GM12878 (cell line): ENCODE measurements at regions not wholly inside any gene's neighbourhood (a gene's known extent, or its start where the extent isn't known, plus 50 kb on each side); places are given as distances from the start of the nearest gene placed in this dataset.

Source experiments
- ATAC-seq: fragments of 200-7000 bp; cut with Tn5 transposase; 3 replicates; pipeline ENCODE4 v1.9.1; 2020; ENCODE audit warnings: mild to moderate bottlenecking, moderate library complexity
- BruUV-seq: library from RNA; stranded (reverse); fragments of 400-500 nt; replicated peaks from 2 replicates; lab custom pipeline; 2021; lab: Mats Ljungman, UMichigan
- CTCF ChIA-PET: fragments of 300-600 bp; sonication (Branson Sonifier 250); formaldehyde crosslinking; extraction: SDS; loops from one replicate; lab custom pipeline; 2021; ENCODE audit warnings: inconsistent platforms; lab: Yijun Ruan, JAX
- POLR2A ChIA-PET: fragments of 350-600 bp; formaldehyde crosslinking; extraction: SDS; loops from one replicate; lab custom pipeline; 2021; ENCODE audit warnings: inconsistent platforms; lab: Charles Lee
- RAD21 ChIA-PET: fragments of 300-600 bp; sonication (Branson Sonifier 250); formaldehyde crosslinking; loops from one replicate; lab custom pipeline; 2023; ENCODE audit warnings: antibody characterized with exemption; ENCODE audit not compliant: unreplicated experiment; lab: Charles Lee
- SMC1A ChIA-PET: fragments of 300-600 bp; sonication (Branson Sonifier 250); formaldehyde crosslinking; loops from one replicate; lab custom pipeline; 2023; ENCODE audit not compliant: unreplicated experiment, uncharacterized antibody; lab: Charles Lee
- DNase-seq: peaks from one replicate; pipeline ENCODE4 v3.0.0-alpha.2; 2011; ENCODE audit warnings: low read depth, low spot score
- FAIRE-seq: peaks from 3 replicates; lab custom pipeline; 2011; peaks lifted over from hg19 to GRCh38; lab: Jason Lieb, UNC
- H2AFZ ChIP-seq: 2 replicates; pipeline ENCODE4 v1.6.0; 2011; ENCODE audit warnings: low read depth, low read length, control low read depth; ENCODE audit not compliant: control insufficient read depth
- H3K27ac ChIP-seq: 2 replicates; pipeline ENCODE4 v1.5.1; 2011; ENCODE audit warnings: control low read depth; ENCODE audit not compliant: control insufficient read depth, insufficient read depth
- H3K27me3 ChIP-seq, 2 experiments: replicated peaks in 1 of 2; 2 replicates each; pipeline versions ENCODE4 v1.6.0 to v1.6.1; 2011; ENCODE audit warnings: low read length in 1 of 2; ENCODE audit not compliant: control insufficient read depth in 2 of 2, insufficient read depth in 2 of 2
- H3K36me3 ChIP-seq, 2 experiments: 2 replicates each; pipeline ENCODE4 v1.5.1; 2011; ENCODE audit warnings: low read length in 1 of 2; ENCODE audit not compliant: control insufficient read depth in 2 of 2, insufficient read depth in 2 of 2
- H3K4me1 ChIP-seq: 2 replicates; pipeline ENCODE4 v1.6.1; 2011; ENCODE audit warnings: mild to moderate bottlenecking, low read length, moderate library complexity, mixed read lengths; ENCODE audit not compliant: control insufficient read depth, insufficient read depth
- H3K4me2 ChIP-seq: 2 replicates; pipeline ENCODE4 v1.6.0; 2011; ENCODE audit warnings: control low read depth; ENCODE audit not compliant: control insufficient read depth, insufficient read depth
- H3K4me3 ChIP-seq: fragments of 200-600 bp; sonication (generic); 2 replicates; pipeline ENCODE4 v1.5.1; 2016
- H3K79me2 ChIP-seq: 2 replicates; pipeline ENCODE4 v1.6.0; 2011; ENCODE audit warnings: low read length; ENCODE audit not compliant: control insufficient read depth, insufficient read depth
- H3K9ac ChIP-seq: 2 replicates; pipeline ENCODE4 v1.8.0; 2011; ENCODE audit warnings: low read length, control low read depth, mixed read lengths; ENCODE audit not compliant: control insufficient read depth, insufficient read depth
- H3K9me3 ChIP-seq: replicated peaks from 3 replicates; pipeline ENCODE4 v1.5.1; 2011; ENCODE audit warnings: mild to moderate bottlenecking, low read length; ENCODE audit not compliant: control insufficient read depth, insufficient read depth
- H4K20me1 ChIP-seq: 2 replicates; pipeline ENCODE4 v1.6.0; 2011; ENCODE audit not compliant: control insufficient read depth, insufficient read depth
- ATF7 ChIP-seq: fragments of 450-650 bp; IDR thresholded peaks from 2 replicates; pipeline ENCODE4 v1.6.1; 2016; ENCODE audit warnings: low read depth, mild to moderate bottlenecking
- DPF2 ChIP-seq: fragments of 450-650 bp; IDR thresholded peaks from 2 replicates; pipeline ENCODE4 v1.6.1; 2017; ENCODE audit warnings: mild to moderate bottlenecking
- ETV6 ChIP-seq, 2 experiments: fragments of 450-650 bp in 1 of 2; IDR thresholded peaks in 1 of 2; conservative IDR thresholded peaks in 1 of 2; 2 replicates each; pipeline ENCODE4 v1.6.1; 2014; ENCODE audit warnings: antibody characterized with exemption in 1 of 2, borderline replicate concordance in 1 of 2, low read depth in 1 of 2, mild to moderate bottlenecking in 1 of 2, moderate library complexity in 1 of 2
- FOXK2 ChIP-seq: fragments of 450-650 bp; IDR thresholded peaks from 2 replicates; pipeline ENCODE4 v1.6.1; 2017; ENCODE audit warnings: mild to moderate bottlenecking, moderate library complexity
- GATAD2B ChIP-seq: fragments of 450-650 bp; conservative IDR thresholded peaks from 2 replicates; pipeline ENCODE4 v1.6.1; 2017; ENCODE audit warnings: low read depth, mild to moderate bottlenecking, moderate library complexity
- HCFC1 ChIP-seq: fragments of 150-350 bp; IDR thresholded peaks from 2 replicates; pipeline ENCODE4 v1.6.1; 2014; ENCODE audit warnings: low read length
- HDAC2 ChIP-seq: fragments of 200-600 bp; sonication (generic); IDR thresholded peaks from 2 replicates; pipeline ENCODE4 v1.6.1; 2017
- IRF4 ChIP-seq: IDR thresholded peaks from 2 replicates; pipeline ENCODE4 v1.6.1; 2011; ENCODE audit warnings: low read depth, low read length
- MYB ChIP-seq: fragments of 150-350 bp; IDR thresholded peaks from 2 replicates; pipeline ENCODE4 v1.6.1; 2014; ENCODE audit warnings: mild to moderate bottlenecking, low read depth, low read length, borderline replicate concordance
- NFYB ChIP-seq: IDR thresholded peaks from 2 replicates; pipeline ENCODE4 v1.6.1; 2011; ENCODE audit warnings: low read depth, mild to moderate bottlenecking, low read length, improper control_type of control experiment, moderate library complexity; ENCODE audit not compliant: insufficient read depth
- RAD21 ChIP-seq: IDR thresholded peaks from 2 replicates; pipeline ENCODE4 v1.6.1; 2011; ENCODE audit warnings: mild to moderate bottlenecking, low read depth, low read length, moderate library complexity; ENCODE audit not compliant: insufficient read depth
- RUNX3 ChIP-seq: IDR thresholded peaks from 2 replicates; pipeline ENCODE4 v1.6.1; 2012; ENCODE audit warnings: low read length, inconsistent platforms
- TARDBP ChIP-seq: IDR thresholded peaks from 2 replicates; pipeline ENCODE4 v1.6.1; 2016; ENCODE audit warnings: borderline replicate concordance
- WGBS: methylation state at CpG from one replicate; pipeline ENCODE4 v1.1.6; 2016; ENCODE audit warnings: low lambda C conversion rate; ENCODE audit not compliant: insufficient replicate concordance, insufficient coverage; ENCODE audit errors: missing lambda C conversion rate; 5-methylcytosine and 5-hydroxymethylcytosine counted together
- in situ Hi-C: fragments of 300-500 bp; cut with MboI; formaldehyde crosslinking; loops from 9 replicates; pipeline ENCODE4 v1.14.3; 2018; ENCODE audit warnings: mixed read lengths
- intact Hi-C: fragments of 100-400 bp; cut with micrococcal nuclease; formaldehyde crosslinking; loops from one replicate; pipeline ENCODE4 v1.14.2; 2022; ENCODE audit not compliant: unreplicated experiment
- TF ChIP-seq, protein P1 (sequence below): IDR thresholded peaks from 2 replicates; pipeline ENCODE4 v1.6.1; 2012; ENCODE audit warnings: low read depth, low read length, improper control_type of control experiment
- TF ChIP-seq, protein P2 (sequence below): IDR thresholded peaks from 2 replicates; pipeline ENCODE4 v1.6.1; 2012; ENCODE audit warnings: low read depth, low read length, improper control_type of control experiment
- TF ChIP-seq, protein P3 (sequence below): fragments of 450-650 bp; IDR thresholded peaks from 2 replicates; pipeline ENCODE4 v1.6.1; 2014; ENCODE audit warnings: mild to moderate bottlenecking

DNA sequence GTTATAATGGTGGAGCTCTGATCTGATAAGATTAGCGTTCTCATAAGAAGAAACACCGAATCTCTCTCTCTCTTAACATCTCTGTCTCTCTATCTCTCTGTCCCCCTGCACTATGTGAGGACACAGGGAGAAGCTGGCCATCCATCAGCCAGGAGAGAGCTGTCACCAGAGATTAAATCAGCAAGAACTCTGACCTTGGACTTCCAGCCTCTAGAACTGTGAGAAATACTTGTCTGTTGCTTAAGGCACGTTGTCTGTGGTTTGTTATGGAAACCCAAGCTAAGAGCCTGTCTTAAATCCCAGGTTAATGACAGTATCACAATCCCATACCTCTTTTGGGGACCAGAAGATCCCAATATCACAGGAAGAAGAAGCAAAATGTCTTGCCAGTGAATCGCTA is 132.0 kb upstream of the AKR1E2 start:
- no peak for ATAC-seq
- ChIA-PET POLR2A (no interaction called here), SMC1A (no interaction called here)
- in situ Hi-C loops: no loop called here
- no peaks in the 10 kb centered on the region; the same call in 1 of the 2 replicates for H3K4me1 ChIP-seq
- TF ChIP-seq ATF7 (no peak), FOXK2 (no peak), DPF2 (no peak), RAD21 (no peak), TARDBP (no peak), MYB (no peak), NFYB (no peak), ETV6 (conservative IDR thresholded peaks at IDR 0.05 in 1 of 2, IDR thresholded peaks at IDR 0.05 in 1 of 2; ENCODE audit: borderline replicate concordance in 1 of 2, low read depth in 1 of 2) (no peak), IRF4 (no peak), HDAC2 (no peak), GATAD2B (no peak), RUNX3 (no peak), HCFC1 (no peak)
- TF ChIP-seq, protein P1, sequence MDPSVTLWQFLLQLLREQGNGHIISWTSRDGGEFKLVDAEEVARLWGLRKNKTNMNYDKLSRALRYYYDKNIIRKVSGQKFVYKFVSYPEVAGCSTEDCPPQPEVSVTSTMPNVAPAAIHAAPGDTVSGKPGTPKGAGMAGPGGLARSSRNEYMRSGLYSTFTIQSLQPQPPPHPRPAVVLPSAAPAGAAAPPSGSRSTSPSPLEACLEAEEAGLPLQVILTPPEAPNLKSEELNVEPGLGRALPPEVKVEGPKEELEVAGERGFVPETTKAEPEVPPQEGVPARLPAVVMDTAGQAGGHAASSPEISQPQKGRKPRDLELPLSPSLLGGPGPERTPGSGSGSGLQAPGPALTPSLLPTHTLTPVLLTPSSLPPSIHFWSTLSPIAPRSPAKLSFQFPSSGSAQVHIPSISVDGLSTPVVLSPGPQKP: no peak
- TF ChIP-seq, protein P2, sequence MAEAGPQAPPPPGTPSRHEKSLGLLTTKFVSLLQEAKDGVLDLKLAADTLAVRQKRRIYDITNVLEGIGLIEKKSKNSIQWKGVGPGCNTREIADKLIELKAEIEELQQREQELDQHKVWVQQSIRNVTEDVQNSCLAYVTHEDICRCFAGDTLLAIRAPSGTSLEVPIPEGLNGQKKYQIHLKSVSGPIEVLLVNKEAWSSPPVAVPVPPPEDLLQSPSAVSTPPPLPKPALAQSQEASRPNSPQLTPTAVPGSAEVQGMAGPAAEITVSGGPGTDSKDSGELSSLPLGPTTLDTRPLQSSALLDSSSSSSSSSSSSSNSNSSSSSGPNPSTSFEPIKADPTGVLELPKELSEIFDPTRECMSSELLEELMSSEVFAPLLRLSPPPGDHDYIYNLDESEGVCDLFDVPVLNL: no peak
- TF ChIP-seq, protein P3, sequence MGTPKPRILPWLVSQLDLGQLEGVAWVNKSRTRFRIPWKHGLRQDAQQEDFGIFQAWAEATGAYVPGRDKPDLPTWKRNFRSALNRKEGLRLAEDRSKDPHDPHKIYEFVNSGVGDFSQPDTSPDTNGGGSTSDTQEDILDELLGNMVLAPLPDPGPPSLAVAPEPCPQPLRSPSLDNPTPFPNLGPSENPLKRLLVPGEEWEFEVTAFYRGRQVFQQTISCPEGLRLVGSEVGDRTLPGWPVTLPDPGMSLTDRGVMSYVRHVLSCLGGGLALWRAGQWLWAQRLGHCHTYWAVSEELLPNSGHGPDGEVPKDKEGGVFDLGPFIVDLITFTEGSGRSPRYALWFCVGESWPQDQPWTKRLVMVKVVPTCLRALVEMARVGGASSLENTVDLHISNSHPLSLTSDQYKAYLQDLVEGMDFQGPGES: no peak
- TF ChIP-seq, all 136 proteins: peak for 0
- Histone ChIP-seq H3K27ac (no peak overlapping the region), H3K4me3 (no peak overlapping the region), H3K27me3 (no peaks in the 10 kb centered on the region), H4K20me1 (no peaks in the 10 kb centered on the region), H3K9ac (no peak overlapping the region), H3K79me2 (no peaks in the 10 kb centered on the region), H3K4me2 (no peak overlapping the region), H3K9me3 (no peaks in the 10 kb centered on the region), H3K36me3 (no peaks in the 10 kb centered on the region), H2AFZ (no peak overlapping the region)
- intact Hi-C loops: no loop called here
- FAIRE-seq (no peak), DNase-seq (no peak)
- ChIA-PET RAD21 (no interaction called here), CTCF (no interaction called here)
- 44% methylated on average over 4 of the region's 4 CpGs for WGBS
- no TSS peak for BruUV-seq
